GM12873 (cell line): ENCODE measurements at regions not wholly inside any gene's neighbourhood (a gene's known extent, or its start where the extent isn't known, plus 50 kb on each side); places are given as distances from the start of the nearest gene placed in this dataset.

ENCODE experiments used
- TF ChIP-seq, protein P1 (sequence below): IDR thresholded peaks from 2 replicates; pipeline ENCODE4 v1.5.1; 2012; ENCODE audit warnings: low read depth, mild to moderate bottlenecking, moderate library complexity, low read length, control low read depth; ENCODE audit not compliant: insufficient read depth; ENCODE audit errors: missing control alignments

DNA sequence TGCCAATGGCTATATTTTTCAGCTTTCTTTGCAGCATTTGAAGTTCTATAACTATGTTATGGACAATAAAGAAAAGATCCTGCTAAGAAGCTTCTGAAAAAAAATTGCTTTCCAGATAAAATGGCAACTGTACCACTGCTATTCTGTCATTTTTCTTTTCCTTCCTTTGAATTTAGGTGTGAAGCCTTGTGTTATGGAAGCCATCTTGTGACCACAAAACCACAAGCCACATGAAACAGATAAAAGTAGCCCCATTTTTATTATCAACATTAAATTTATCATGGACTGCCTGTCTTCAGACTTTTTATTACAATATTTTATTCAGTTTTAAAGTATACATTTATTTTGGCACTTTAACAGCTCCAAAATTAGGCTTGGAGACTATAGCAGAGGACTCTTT, 289.9 kb upstream of the ACTBL2 start:
- TF ChIP-seq, protein P1, sequence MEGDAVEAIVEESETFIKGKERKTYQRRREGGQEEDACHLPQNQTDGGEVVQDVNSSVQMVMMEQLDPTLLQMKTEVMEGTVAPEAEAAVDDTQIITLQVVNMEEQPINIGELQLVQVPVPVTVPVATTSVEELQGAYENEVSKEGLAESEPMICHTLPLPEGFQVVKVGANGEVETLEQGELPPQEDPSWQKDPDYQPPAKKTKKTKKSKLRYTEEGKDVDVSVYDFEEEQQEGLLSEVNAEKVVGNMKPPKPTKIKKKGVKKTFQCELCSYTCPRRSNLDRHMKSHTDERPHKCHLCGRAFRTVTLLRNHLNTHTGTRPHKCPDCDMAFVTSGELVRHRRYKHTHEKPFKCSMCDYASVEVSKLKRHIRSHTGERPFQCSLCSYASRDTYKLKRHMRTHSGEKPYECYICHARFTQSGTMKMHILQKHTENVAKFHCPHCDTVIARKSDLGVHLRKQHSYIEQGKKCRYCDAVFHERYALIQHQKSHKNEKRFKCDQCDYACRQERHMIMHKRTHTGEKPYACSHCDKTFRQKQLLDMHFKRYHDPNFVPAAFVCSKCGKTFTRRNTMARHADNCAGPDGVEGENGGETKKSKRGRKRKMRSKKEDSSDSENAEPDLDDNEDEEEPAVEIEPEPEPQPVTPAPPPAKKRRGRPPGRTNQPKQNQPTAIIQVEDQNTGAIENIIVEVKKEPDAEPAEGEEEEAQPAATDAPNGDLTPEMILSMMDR: no peak

DNA sequence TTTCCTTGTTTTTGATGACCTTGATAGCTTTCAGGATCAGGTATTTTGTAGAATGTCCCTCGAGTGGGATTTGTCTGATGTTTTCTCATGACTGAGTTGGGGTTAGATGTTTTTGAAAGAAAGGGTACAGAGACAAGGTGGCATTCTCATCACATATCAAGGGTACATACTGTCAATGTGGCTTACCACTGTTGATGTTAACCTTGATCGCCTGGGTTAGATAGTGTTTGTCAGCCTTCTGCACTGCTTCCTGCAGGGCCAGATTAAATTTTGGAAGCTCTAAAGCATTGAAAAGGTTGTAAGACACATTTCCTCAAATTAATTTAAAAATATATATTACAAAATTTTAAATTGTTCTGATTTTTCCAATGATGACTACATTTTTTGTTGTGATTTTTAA, 287.4 kb upstream of the ACTBL2 start:
- TF ChIP-seq, protein P1: no peak

DNA sequence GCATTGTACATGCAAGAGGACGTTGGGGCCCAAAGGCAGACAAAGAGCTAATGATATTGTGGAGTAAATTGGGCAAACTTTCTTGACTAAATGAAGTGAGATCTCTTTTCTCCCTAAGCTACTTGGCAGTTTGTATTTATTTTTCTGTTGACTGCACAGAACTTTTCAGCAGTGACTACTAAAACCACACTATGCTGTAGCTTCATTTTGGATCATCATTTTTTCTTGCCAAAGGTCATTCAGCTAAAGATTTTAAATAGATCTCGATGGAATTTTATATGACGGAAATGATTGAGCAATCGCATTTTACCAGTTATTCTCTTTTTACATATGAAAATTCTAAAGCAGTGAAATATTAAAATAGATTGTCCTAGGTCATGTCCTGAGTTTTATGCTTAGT, 286.1 kb upstream of the ACTBL2 start:
- TF ChIP-seq, protein P1: no peak

DNA sequence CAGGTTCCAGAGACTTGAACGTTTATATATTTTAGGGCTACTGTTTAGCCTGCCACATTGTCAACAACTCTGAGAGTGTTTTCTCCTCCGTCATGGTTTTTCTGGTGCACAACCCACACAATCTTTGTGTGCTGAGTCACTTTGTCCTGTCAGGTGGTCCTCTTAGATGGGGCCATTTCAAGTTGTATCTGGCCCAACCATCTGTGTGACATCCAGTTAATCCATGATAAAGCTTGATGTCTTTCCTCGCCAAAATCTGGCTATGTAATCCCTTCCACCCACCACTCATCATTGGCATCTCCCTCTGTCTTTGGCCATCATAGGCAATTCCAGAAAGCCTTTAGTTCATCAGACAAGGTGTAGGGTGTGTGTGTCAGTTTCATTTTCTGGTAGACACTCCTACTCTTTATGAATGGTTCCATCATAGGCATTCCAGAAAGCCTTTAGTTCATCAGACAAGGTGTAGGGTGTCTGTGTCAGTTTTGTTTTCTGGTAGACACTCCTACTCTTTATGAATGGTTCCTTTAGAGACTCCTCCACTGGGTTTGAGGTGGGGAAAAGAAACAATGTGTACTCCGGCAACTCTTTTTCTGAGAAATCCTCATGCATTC, 282.0 kb upstream of the ACTBL2 start:
- TF ChIP-seq, protein P1: no peak

DNA sequence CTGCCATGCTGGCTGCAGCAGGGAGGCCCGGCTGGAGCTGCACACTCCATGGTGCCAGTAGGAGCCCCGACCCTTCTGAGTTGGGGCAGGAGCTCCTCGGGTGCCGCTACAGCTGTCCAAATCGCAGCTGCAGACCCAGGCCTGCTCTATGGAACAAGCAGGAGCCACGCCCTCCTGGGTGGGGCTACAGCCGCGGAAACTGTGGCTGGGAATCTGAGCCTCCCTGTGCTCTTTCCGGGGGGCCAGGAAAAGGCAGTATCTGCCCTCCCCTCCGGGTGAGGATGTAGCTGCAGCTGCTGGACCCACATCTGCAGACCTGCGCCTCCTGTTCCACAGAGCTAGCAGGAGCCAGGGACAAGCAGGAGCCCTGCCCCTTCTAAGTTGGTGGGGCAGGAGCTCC, 278.9 kb upstream of the ACTBL2 start:
- TF ChIP-seq, protein P1: no peak

DNA sequence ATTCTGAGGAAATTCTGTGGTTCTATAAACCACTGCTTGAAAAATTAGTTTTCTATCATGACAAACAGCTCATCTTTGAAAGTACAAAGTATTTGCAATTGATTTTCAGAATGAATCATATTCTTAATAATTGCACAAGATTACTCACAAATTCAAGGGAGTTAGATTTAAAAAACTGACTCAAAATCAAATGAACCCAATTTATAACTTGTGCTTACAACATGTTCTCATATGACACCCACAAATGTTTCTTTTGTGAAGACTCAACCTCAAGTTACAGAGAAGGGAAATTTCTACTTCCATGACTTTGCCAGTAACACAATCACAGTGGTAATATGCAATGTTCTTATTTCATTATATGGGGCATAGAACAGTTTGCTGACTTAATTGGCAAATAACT, 272.0 kb upstream of the ACTBL2 start:
- TF ChIP-seq, protein P1: no peak

DNA sequence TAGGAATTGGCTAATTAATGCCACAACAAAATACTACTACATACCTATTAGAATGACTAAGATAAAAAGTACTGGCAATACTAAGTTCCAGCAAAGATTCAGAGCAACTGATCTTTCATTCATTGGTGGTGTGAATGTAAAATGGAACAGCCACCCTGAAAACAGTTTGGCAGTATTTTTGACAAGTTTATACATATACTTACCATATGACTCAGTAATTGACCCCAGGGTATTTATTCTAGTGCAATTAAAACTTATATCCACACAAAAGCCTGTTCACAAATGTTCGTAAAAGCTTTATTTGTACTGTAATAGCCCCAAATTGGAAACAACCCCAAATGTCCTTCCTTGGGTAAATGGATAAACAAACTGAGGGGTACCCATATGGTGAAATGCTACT, 270.8 kb upstream of the ACTBL2 start:
- TF ChIP-seq, protein P1: no peak
